GM21390 (cell line): ENCODE measurements at regions not wholly inside any gene's neighbourhood (a gene's known extent, or its start where the extent isn't known, plus 50 kb on each side); places are given as distances from the start of the nearest gene placed in this dataset.
"Not testable (repeated sequence)": the region's sequence is repeated elsewhere in the genome, so short reads cannot be mapped to it uniquely, and the experiment has no call there.

Source experiments
- ATAC-seq: cut with Tn5 transposase; IDR thresholded peaks from one replicate; pipeline ENCODE4 v1.9.1; 2021; ENCODE audit not compliant: unreplicated experiment

GRCh38 chr5:57915536-57915935 lies 432.9 kb upstream of the ACTBL2 start:
- ATAC-seq: no peak

DNA sequence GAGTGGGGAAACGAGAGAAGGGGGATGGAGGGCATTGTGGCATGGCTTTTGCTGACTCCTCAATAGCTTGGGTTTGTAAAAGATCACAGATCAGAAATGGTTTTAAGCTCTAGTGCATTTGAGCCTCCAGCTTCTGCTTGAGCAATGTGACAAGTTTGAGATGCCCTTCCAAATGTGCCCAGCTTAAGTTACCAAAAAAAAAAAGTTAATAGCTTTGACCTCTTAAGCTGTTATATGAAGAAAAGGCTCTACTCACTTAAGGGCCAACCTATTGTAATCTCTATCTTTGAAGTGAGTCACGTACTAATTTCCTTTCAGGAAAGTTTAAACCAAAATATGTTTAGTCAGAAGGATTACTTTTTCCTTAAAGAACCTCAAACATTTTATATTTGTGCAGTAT lies 428.8 kb upstream of the ACTBL2 start:
- no peak for ATAC-seq

GRCh38 chr5:57906671-57907070 lies 424.1 kb upstream of the ACTBL2 start:
- ATAC-seq: no peak

GRCh38 chr5:57903458-57903857 lies 420.8 kb upstream of the ACTBL2 start:
- ATAC-seq: no peak

- no peak for ATAC-seq
Observed at GRCh38 chr5:57902095-57902494, 419.5 kb upstream of the ACTBL2 start.

DNA sequence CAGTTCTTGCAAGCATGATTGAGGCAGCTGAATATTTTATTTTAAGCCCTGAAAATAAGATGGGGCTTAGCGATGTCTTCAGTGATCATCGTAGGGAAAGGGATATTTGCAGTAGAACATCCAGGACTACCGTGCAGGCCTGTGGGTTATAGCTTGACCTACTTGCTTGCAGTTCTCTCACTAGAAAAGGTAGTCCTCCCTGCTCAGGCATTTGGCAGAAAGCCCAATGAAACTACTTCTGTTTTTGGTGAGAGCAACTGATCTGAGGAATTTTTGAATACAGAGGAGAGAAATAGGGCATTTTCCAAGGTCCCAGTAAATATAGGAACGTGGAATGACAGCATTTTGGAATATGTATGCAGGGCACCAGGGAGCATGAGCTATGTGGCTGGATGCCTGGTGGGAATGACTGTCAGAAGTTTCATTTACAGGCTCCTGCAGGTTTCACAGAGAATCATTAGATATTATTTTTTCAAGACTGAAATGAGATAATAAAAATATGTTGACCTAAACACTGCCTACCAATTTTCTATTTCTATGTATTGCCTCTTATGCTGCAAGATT lies 417.9 kb upstream of the ACTBL2 start:
- no peak for ATAC-seq

DNA sequence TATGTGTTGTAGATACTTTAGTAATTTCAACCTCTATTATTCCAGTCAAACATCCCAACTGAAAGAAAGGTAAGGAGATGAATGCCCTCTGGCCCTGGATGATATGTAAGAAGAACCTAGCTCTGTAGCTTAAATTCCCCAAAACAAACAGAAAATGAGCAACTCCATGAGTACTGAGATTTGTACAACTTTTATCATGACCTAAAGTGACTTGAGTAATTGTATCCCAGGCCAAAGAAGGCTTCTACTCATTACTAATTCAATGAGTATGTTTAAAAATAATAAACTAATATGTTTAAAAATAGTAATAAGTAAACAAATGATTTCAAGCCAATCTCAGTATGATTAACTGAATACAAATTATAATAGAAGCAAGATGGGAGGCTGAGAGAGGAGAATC lies 414.0 kb upstream of the ACTBL2 start:
- no peak for ATAC-seq

DNA sequence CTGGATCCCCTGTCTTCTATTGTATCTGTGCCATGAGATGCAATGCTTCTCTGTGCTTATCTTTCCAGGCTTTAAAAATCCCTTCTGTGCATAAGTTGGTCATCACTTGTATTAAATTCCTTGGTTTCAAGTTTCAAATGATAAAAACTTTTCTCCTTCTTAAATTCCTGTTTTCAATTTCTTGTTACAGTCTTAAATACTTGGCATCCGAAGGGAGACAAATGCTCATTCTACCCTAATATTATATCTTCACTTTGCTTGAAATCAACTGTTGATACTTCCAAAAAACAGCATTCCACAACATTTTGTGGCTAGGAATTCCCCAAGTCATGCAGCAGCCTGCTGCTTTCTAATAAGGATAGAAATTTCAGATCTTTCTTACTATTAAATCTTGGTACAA lies 413.2 kb upstream of the ACTBL2 start:
- ATAC-seq: no peak

GRCh38 chr5:57893926-57894325 lies 411.3 kb upstream of the ACTBL2 start:
- ATAC-seq: no peak

GRCh38 chr5:57891443-57891842 lies 408.8 kb upstream of the ACTBL2 start:
- ATAC-seq: no peak

- no peak for ATAC-seq
Observed at GRCh38 chr5:57889558-57889957, 406.9 kb upstream of the ACTBL2 start.

DNA sequence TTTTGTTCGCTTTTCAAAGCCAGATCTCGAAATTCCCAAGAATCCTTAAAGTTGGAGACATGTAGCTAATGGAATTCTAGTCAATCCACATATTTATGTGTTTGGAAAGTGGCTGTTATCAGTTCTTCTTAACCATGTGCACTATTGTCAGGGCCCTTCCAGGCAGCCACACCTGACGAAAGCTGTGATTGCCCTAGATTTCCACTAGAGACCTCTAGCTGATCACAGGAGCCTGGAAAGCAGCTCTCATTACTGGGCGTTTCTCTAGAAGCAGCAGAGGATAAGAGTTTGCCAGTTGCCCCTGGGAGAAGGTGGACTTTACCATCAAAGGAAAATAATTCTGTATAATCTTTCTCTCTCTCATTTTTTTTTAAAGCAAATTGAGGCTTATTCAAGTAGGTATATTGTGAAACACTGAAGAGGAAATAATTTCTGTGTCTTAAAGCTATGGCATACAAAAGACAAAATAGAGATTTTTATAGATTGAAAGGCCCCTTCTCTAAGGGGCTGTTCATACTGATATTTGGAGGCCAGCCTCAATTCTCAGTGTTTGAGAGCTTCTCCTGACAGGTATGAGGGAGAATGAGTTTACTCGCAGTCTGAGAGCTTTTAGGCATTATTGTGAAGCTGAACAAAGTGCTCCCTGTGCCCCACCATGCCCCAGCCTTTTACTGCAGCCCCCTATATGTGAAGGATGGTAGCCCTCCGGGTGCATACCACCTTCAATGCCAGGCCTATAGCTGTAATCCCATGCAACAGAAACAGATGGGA lies 405.4 kb upstream of the ACTBL2 start:
- no peak for ATAC-seq

- ATAC-seq: no peak
Observed at GRCh38 chr5:57884346-57885102, 401.9 kb upstream of the ACTBL2 start.

DNA sequence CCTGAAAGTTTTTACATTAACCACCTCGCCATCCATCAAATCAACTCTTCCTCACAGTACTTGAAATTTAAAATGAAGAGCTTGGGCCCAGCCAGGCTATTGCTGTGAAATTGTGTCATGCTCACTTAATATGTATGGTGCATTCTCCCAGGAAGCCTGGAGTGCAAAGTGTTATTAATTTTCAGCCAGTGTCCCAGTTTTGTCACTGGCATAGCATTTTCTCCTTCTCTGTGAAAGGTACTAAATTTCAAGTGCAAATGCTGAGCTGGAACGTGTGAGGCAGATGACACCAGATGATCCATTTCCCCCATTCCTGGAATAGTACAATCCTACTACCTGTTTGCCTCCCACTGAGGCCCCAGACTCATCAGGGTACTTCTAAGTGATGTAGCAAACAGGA lies 397.6 kb upstream of the ACTBL2 start:
- ATAC-seq: no peak

DNA sequence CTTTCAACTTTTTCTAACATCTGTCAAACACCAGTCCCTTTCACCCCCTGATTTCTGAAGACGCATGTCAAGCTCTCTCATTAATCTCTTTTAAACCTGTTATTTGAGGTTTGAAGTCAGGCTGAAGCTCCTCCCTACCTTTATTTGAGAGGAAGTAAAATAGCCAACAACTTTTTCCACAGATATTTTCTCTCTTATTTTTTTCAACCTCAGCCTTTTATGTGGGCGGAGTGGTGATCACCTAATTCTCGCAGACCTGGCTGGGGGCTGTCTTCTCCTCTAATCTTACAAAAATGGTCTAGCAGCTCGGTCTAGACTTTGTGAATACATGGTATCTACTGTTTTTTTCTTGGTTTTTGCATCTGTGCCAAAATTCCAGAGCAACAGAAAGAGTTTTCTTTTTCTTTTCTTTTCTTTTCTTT lies 395.7 kb upstream of the ACTBL2 start:
- ATAC-seq: no peak

DNA sequence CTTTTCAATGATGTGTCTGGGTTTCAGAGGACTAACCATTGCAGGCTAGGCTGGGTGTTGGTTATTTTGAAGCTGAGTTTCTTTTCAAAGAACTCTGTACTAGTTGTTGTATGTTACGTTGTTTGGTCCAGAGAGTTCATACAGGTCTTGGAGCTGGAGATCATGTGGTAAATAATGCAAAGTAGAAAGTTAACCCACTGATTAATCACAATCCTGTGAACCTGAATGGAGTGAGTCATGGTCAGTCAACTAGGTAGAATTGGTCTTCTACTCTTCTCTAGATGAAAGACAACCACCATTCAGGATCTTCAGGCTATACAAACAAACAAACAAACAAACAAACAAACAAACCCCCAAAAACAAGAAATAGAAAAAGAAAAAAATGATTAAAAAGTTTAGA lies 388.9 kb upstream of the ACTBL2 start:
- ATAC-seq: no peak

DNA sequence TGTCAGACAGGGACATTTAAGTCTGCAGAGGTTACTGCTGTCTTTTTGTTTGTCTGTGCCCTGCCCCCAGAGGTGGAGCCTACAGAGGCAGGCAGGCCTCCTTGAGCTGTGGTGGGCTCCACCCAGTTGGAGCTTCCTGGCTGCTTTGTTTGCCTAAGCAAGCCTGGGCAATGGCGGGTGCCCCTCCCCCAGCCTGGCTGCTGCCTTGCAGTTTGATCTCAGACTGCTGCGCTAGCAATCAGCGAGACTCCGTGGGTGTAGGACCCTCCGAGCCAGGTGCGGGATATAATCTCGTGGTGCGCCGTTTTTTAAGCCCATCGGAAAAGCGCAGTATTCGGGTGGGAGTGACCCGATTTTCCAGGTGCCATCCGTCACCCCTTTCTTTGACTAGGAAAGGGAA lies 387.7 kb upstream of the ACTBL2 start:
- not testable (repeated sequence) for ATAC-seq

GRCh38 chr5:57863661-57864060 lies 381.1 kb upstream of the ACTBL2 start:
- ATAC-seq: no peak

DNA sequence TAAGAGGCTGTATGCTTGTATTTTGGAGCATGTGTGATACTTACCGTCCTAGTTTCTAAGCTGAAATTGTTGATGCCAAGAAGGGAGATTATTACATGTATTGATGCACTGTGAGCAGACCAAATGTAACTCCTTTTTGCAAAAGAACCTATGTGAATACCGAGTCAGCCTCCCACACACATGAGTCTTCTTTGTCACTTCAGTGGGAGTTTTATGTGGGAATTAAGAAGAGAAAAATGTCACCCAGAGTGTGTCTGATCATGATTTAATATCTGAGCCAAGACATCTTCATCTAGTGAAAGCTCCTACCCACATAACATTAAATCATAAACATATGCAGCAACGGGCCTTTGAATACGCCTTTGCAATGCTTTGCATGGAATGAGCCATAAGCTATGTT lies 380.3 kb upstream of the ACTBL2 start:
- ATAC-seq: no peak

GRCh38 chr5:57862471-57862911 lies 379.9 kb upstream of the ACTBL2 start:
- no peak for ATAC-seq

DNA sequence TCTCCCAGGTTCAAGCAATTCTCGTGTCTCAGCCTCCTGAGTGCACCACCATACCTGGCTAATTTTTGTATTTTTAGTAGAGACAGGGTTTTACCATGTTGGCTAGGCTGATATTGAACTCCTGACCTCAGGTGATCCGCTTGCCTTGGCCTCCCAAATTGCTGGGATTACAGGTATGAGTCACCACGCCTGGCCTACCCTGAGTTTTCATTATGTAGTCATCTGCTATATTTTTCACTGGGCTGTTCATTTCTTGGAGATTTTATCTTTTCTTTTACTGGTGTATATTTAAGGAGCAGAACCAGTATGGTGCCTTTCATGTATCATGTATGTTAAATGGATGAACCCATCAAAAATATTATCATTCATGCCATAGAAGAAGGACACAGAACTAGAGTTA lies 377.0 kb upstream of the ACTBL2 start:
- ATAC-seq: no peak

DNA sequence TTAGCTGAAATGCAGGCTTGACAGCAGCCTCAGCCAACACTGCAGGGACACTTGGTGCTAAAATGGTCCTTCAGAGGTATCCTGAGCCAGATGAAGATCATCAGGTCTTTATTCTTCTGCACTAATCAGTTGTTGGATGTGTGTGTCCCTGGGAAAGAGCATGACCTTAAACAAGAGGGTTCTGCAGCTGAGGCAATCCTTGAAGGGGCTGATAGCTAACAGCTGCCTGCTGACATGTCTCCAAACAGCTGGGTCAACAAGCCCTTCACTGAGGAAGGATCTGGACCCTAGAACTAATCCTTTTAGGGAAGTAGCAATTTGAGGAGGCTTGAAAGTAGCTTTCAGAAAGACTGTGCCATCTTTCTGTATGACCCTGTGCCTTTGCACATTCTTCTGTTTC lies 376.3 kb upstream of the ACTBL2 start:
- ATAC-seq: no peak
